H9 (cell line): ENCODE measurements at regions not wholly inside any gene's neighbourhood (a gene's known extent, or its start where the extent isn't known, plus 50 kb on each side); places are given as distances from the start of the nearest gene placed in this dataset.

ENCODE experiments used
- DNase-seq: peaks from one replicate; pipeline ENCODE4 v3.0.0-alpha.2; 2017
- H2AFZ ChIP-seq: one replicate; pipeline ENCODE4 v1.6.1; 2013; ENCODE audit warnings: mild to moderate bottlenecking, low read length, control low read depth, moderate library complexity
- H2AK5ac ChIP-seq: 2 replicates; pipeline ENCODE4 v1.6.1; 2013; ENCODE audit warnings: low read length, control low read depth, mixed read lengths; ENCODE audit not compliant: insufficient read length
- H2BK120ac ChIP-seq: one replicate; pipeline ENCODE4 v1.6.1; 2013; ENCODE audit warnings: low read depth, mild to moderate bottlenecking, low read length, control low read depth, inconsistent platforms; ENCODE audit not compliant: poor library complexity, severe bottlenecking
- H2BK12ac ChIP-seq: 2 replicates; pipeline ENCODE4 v1.6.1; 2013; ENCODE audit warnings: low read length, control low read depth, mixed read lengths, low read depth; ENCODE audit not compliant: insufficient read length
- H2BK15ac ChIP-seq: 2 replicates; pipeline ENCODE4 v1.6.1; 2013; ENCODE audit warnings: low read depth, low read length, control low read depth
- H2BK20ac ChIP-seq: one replicate; pipeline ENCODE4 v1.6.1; 2013; ENCODE audit warnings: low read depth, mild to moderate bottlenecking, low read length, control low read depth, inconsistent platforms; ENCODE audit not compliant: poor library complexity, severe bottlenecking
- H2BK5ac ChIP-seq: 2 replicates; pipeline ENCODE4 v1.6.1; 2013; ENCODE audit warnings: low read length, control low read depth, mixed read lengths; ENCODE audit not compliant: insufficient read length
- H3K14ac ChIP-seq: 2 replicates; pipeline ENCODE4 v1.6.1; 2013; ENCODE audit warnings: low read length, control low read depth; ENCODE audit not compliant: insufficient read depth
- H3K18ac ChIP-seq: 2 replicates; pipeline ENCODE4 v1.6.1; 2013; ENCODE audit warnings: low read depth, mild to moderate bottlenecking, mixed read lengths, low read length, control low read depth; ENCODE audit not compliant: insufficient read length
- H3K23ac ChIP-seq: 2 replicates; pipeline ENCODE4 v1.6.1; 2013; ENCODE audit warnings: low read length, control low read depth, mixed read lengths, low read depth; ENCODE audit not compliant: insufficient read length
- H3K23me2 ChIP-seq: 2 replicates; pipeline ENCODE4 v1.6.1; 2013; ENCODE audit warnings: low read depth, mild to moderate bottlenecking, mixed read lengths, low read length, control low read depth; ENCODE audit not compliant: insufficient read length, poor library complexity, severe bottlenecking
- H3K27ac ChIP-seq: 2 replicates; pipeline ENCODE4 v1.5.1; 2013; ENCODE audit warnings: low read length, control low read depth, mixed read lengths, low read depth; ENCODE audit not compliant: insufficient read length
- H3K27me3 ChIP-seq: 2 replicates; pipeline ENCODE4 v1.6.1; 2013; ENCODE audit warnings: low read length, control low read depth, inconsistent platforms; ENCODE audit not compliant: insufficient read depth
- H3K4ac ChIP-seq: 2 replicates; pipeline ENCODE4 v1.6.1; 2013; ENCODE audit warnings: low read depth, mild to moderate bottlenecking, control low read depth, inconsistent platforms, low read length, moderate library complexity
- H3K4me1 ChIP-seq: 2 replicates; pipeline ENCODE4 v1.6.1; 2013; ENCODE audit warnings: low read length, control low read depth, inconsistent platforms; ENCODE audit not compliant: insufficient read depth
- H3K4me2 ChIP-seq: 2 replicates; pipeline ENCODE4 v1.6.1; 2013; ENCODE audit warnings: low read length, control low read depth, mixed read lengths; ENCODE audit not compliant: insufficient read length, insufficient read depth
- H3K56ac ChIP-seq: 2 replicates; pipeline ENCODE4 v1.6.1; 2013; ENCODE audit warnings: low read depth, mild to moderate bottlenecking, mixed read lengths, low read length, control low read depth; ENCODE audit not compliant: insufficient read length
- H3K79me1 ChIP-seq: 2 replicates; pipeline ENCODE4 v1.6.1; 2013; ENCODE audit warnings: low read depth, mild to moderate bottlenecking, moderate library complexity, low read length, control low read depth, inconsistent platforms; ENCODE audit not compliant: insufficient read depth, poor library complexity, severe bottlenecking
- H3K79me2 ChIP-seq: 2 replicates; pipeline ENCODE4 v1.6.1; 2013; ENCODE audit warnings: low read length, control low read depth, inconsistent platforms; ENCODE audit not compliant: insufficient read depth
- H3K9ac ChIP-seq: 2 replicates; pipeline ENCODE4 v1.6.1; 2013; ENCODE audit warnings: low read length, control low read depth, mixed read lengths; ENCODE audit not compliant: insufficient read length; ENCODE audit errors: extremely low read depth
- H3K9me3 ChIP-seq: one replicate; pipeline ENCODE4 v1.6.1; 2013; ENCODE audit warnings: low read depth, low read length, inconsistent platforms; ENCODE audit not compliant: control insufficient read depth
- H3T11ph ChIP-seq: one replicate; pipeline ENCODE4 v1.6.1; 2013; ENCODE audit warnings: mild to moderate bottlenecking, low read length, control low read depth, inconsistent platforms
- H4K20me1 ChIP-seq: one replicate; pipeline ENCODE4 v1.6.1; 2013; ENCODE audit not compliant: control insufficient read depth, insufficient read length, insufficient read depth
- H4K5ac ChIP-seq: 2 replicates; pipeline ENCODE4 v1.6.1; 2013; ENCODE audit warnings: low read depth, mild to moderate bottlenecking, mixed read lengths, low read length, control low read depth; ENCODE audit not compliant: insufficient read length
- H4K8ac ChIP-seq: replicated peaks from 2 replicates; pipeline ENCODE4 v1.6.1; 2013; ENCODE audit warnings: low read length, control low read depth, mixed read lengths, low read depth; ENCODE audit not compliant: insufficient read length
- H4K91ac ChIP-seq: 2 replicates; pipeline ENCODE4 v1.6.1; 2013; ENCODE audit warnings: low read depth, mild to moderate bottlenecking, moderate library complexity, mixed read lengths, low read length, control low read depth; ENCODE audit not compliant: insufficient read length
- H3K27ac Mint-ChIP-seq, 3 experiments: 2 replicates in 2 of 3; 3 replicates in 1 of 3; pipeline ENCODE4 v1.8.0; 2020 to 2021; ENCODE audit warnings: mixed read lengths in 3 of 3, mild to moderate bottlenecking in 1 of 3, moderate library complexity in 1 of 3
- H3K27me3 Mint-ChIP-seq: 2 replicates; pipeline ENCODE4 v1.8.0; 2021; ENCODE audit warnings: low read depth, mild to moderate bottlenecking, moderate library complexity, mixed read lengths
- H3K36me3 Mint-ChIP-seq, 3 experiments: 2 replicates in 2 of 3; 3 replicates in 1 of 3; pipeline ENCODE4 v1.8.0; 2020 to 2021; ENCODE audit warnings: low read depth in 3 of 3, mixed read lengths in 3 of 3; ENCODE audit not compliant: insufficient read depth in 1 of 3
- H3K4me1 Mint-ChIP-seq, 2 experiments: 2 replicates each; pipeline ENCODE4 v1.8.0; 2020; ENCODE audit warnings: mixed read lengths in 2 of 2
- H3K4me3 Mint-ChIP-seq, 2 experiments: 2 replicates in 1 of 2; 3 replicates in 1 of 2; pipeline ENCODE4 v1.8.0; 2020 to 2021; ENCODE audit warnings: mild to moderate bottlenecking in 2 of 2, mixed read lengths in 2 of 2, moderate library complexity in 1 of 2
- H3K9me3 Mint-ChIP-seq, 2 experiments: 2 replicates in 1 of 2; 3 replicates in 1 of 2; pipeline ENCODE4 v1.8.0; 2020; ENCODE audit warnings: mild to moderate bottlenecking in 2 of 2, mixed read lengths in 2 of 2, moderate library complexity in 1 of 2
- WGBS: extraction: QIAGEN DNeasy Blood & Tissue Kit; methylation state at CpG from one replicate; pipeline ENCODE4 v1.1.7; 2013; ENCODE audit warnings: missing lambda C conversion rate, low lambda C conversion rate, mixed read lengths; ENCODE audit not compliant: insufficient read length; ENCODE audit errors: extremely low coverage; 5-methylcytosine and 5-hydroxymethylcytosine counted together
- TF ChIP-seq, protein P1 (sequence below): fragments of 200-600 bp; sonication (generic); conservative IDR thresholded peaks from 3 replicates; pipeline ENCODE4 v1.8.0; 2021; ENCODE audit warnings: antibody characterized with exemption, mild to moderate bottlenecking

DNA sequence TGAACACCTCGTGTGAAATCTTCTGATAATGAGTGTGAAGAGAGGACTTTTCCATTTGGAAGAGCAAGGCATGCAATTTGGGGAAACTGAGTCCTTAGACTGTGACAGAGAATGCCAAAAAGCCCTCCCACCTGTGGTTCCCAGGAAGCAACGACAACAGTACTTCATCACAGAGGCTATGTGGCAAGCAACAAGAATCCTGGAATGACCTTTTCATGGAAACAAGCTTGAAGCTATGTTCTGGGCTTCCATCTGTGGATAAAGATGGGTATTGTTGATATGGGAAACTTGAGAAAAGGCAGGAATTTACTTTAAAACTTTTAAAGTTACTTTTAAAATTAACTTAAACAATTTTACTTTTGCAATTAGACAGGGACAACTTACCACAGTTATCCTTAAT, 131.2 kb upstream of the ANKH start:
- H3K14ac ChIP-seq = no peak overlapping the region
- no peak for DNase-seq
- no peak overlapping the region for H3K23ac ChIP-seq
- Mint-ChIP-seq H3K4me3 (no peak overlapping the region), H3K36me3 (peaks cover 0 to 14% (median 3%) of the 10 kb centered on the region in 3 experiments; a peak in 5 of 7 replicates), H3K9me3 (peaks cover 8 to 16% of the 10 kb centered on the region in 2 experiments), H3K27me3 (peaks cover 14% of the 10 kb centered on the region), H3K4me1 (no peaks in the 10 kb centered on the region), H3K27ac (no peak overlapping the region)
- H3K9ac ChIP-seq = no peak overlapping the region
- H3K27me3 ChIP-seq = no peaks in the 10 kb centered on the region
- no peak overlapping the region for H2BK12ac ChIP-seq
- H4K91ac ChIP-seq = no peak overlapping the region
- H3K56ac ChIP-seq = no peak overlapping the region
- no peak overlapping the region for H3K18ac ChIP-seq
- no peaks in the 10 kb centered on the region for H4K20me1 ChIP-seq
- no peaks in the 10 kb centered on the region for H3K4me1 ChIP-seq
- no peak overlapping the region for H2BK120ac ChIP-seq
- no peaks in the 10 kb centered on the region for H3K23me2 ChIP-seq
- H2BK15ac ChIP-seq = no peak overlapping the region
- H2AFZ ChIP-seq = no peak overlapping the region
- H2AK5ac ChIP-seq = no peak overlapping the region
- no peak overlapping the region for H3K27ac ChIP-seq
- H4K5ac ChIP-seq = no peak overlapping the region
- no peaks in the 10 kb centered on the region for H3K79me1 ChIP-seq
- TF ChIP-seq, protein P1, sequence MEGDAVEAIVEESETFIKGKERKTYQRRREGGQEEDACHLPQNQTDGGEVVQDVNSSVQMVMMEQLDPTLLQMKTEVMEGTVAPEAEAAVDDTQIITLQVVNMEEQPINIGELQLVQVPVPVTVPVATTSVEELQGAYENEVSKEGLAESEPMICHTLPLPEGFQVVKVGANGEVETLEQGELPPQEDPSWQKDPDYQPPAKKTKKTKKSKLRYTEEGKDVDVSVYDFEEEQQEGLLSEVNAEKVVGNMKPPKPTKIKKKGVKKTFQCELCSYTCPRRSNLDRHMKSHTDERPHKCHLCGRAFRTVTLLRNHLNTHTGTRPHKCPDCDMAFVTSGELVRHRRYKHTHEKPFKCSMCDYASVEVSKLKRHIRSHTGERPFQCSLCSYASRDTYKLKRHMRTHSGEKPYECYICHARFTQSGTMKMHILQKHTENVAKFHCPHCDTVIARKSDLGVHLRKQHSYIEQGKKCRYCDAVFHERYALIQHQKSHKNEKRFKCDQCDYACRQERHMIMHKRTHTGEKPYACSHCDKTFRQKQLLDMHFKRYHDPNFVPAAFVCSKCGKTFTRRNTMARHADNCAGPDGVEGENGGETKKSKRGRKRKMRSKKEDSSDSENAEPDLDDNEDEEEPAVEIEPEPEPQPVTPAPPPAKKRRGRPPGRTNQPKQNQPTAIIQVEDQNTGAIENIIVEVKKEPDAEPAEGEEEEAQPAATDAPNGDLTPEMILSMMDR = no peak
- no peaks in the 10 kb centered on the region for H3K9me3 ChIP-seq
- no CpG with 5 or more reads among the region's 2 CpGs for WGBS
- no peaks in the 10 kb centered on the region for H3K79me2 ChIP-seq
- H3K4me2 ChIP-seq = no peak overlapping the region
- H3T11ph ChIP-seq = no peak overlapping the region
- H2BK5ac ChIP-seq = no peak overlapping the region
- no peak overlapping the region for H4K8ac ChIP-seq
- no peak overlapping the region for H3K4ac ChIP-seq
- no peak overlapping the region for H2BK20ac ChIP-seq
